Esophagus (tissue), 2 donors: ENCODE measurements at regions not wholly inside any gene's neighbourhood (a gene's known extent, or its start where the extent isn't known, plus 50 kb on each side); places are given as distances from the start of the nearest gene placed in this dataset.
"Not testable (repeated sequence)": the region's sequence is repeated elsewhere in the genome, so short reads cannot be mapped to it uniquely, and the experiment has no call there.

ENCODE experiments used
- H3K27ac ChIP-seq, 2 donors: one replicate each; pipeline ENCODE4 v1.5.1; 2013; ENCODE audit warnings: low read depth in 2 of 2, mild to moderate bottlenecking in 2 of 2, inconsistent platforms in 1 of 2, low read length in 1 of 2, moderate library complexity in 1 of 2
- H3K27me3 ChIP-seq, 2 donors: one replicate each; pipeline ENCODE4 v1.6.1; 2013; ENCODE audit warnings: low read length in 2 of 2, control low read depth in 1 of 2, mild to moderate bottlenecking in 1 of 2; ENCODE audit not compliant: insufficient read depth in 2 of 2, control insufficient read depth in 1 of 2
- H3K36me3 ChIP-seq, 2 donors: one replicate each; pipeline ENCODE4 v1.6.1; 2013; ENCODE audit warnings: low read length in 1 of 2; ENCODE audit not compliant: control insufficient read depth in 2 of 2, insufficient read depth in 2 of 2
- H3K4me1 ChIP-seq, 2 donors: one replicate each; pipeline ENCODE4 v1.6.1; 2013; ENCODE audit warnings: low read length in 1 of 2; ENCODE audit not compliant: control insufficient read depth in 2 of 2, insufficient read depth in 2 of 2
- H3K4me3 ChIP-seq, 2 donors: one replicate each; pipeline ENCODE4 v1.5.1; 2013; ENCODE audit warnings: low read length in 2 of 2, mild to moderate bottlenecking in 2 of 2, low read depth in 1 of 2, moderate library complexity in 1 of 2
- H3K9me3 ChIP-seq, 2 donors: one replicate each; pipeline ENCODE4 v1.6.1; 2013; ENCODE audit warnings: mild to moderate bottlenecking in 2 of 2, low read depth in 1 of 2, low read length in 1 of 2, moderate library complexity in 1 of 2; ENCODE audit not compliant: control insufficient read depth in 2 of 2, insufficient read depth in 1 of 2
- WGBS, 2 donors: extraction: QIAGEN DNeasy Blood & Tissue Kit; methylation state at CpG; one replicate each; pipeline ENCODE4 v1.1.7; 2013; 5-methylcytosine and 5-hydroxymethylcytosine counted together
- donor health status: healthy with polysubstance abuse.
- donor health status: Bipolar disorder and iron deficiency.

DNA sequence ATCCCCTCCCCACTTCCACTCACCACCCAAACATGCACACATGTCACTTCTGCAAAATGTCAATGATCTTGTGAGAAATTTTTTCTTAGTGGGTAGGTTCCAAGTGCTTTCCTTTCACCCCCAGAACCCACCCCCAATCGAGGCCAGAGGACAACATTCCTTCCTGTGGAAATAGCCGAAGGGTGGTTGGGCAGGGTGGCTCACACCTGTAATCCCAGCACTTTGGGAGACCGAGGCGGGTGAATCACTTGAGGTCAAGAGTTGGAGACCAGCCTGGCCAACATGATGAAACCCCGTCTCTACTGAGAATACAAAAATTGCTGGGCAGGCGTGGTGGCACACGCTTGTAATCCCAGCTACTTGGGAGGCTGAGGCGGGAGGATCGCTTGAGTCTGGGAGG, 208.7 kb downstream of the RAB11FIP4 start:
- not testable (repeated sequence) for H3K4me3 ChIP-seq, H3K27ac ChIP-seq, H3K36me3 ChIP-seq, H3K9me3 ChIP-seq, H3K27me3 ChIP-seq
- WGBS, 2 donors = 89 to 90% methylated on average over 9 of the region's 9 CpGs
- peaks cover 11 to 20% of the 10 kb centered on the region in 2 donors for H3K4me1 ChIP-seq

- Histone ChIP-seq H3K27me3 (no peaks in the 10 kb centered on the region), H3K36me3 (no peaks in the 10 kb centered on the region), H3K4me3 (no peak overlapping the region), H3K9me3 (no peaks in the 10 kb centered on the region), H3K4me1 (peaks cover 11 to 20% of the 10 kb centered on the region in 2 donors), H3K27ac (no peak overlapping the region)
- WGBS, 2 donors = 65 to 76% methylated on average over 11 of the region's 11 CpGs
Observed at GRCh38 chr17:31598921-31599571, 207.6 kb downstream of the RAB11FIP4 start.

DNA sequence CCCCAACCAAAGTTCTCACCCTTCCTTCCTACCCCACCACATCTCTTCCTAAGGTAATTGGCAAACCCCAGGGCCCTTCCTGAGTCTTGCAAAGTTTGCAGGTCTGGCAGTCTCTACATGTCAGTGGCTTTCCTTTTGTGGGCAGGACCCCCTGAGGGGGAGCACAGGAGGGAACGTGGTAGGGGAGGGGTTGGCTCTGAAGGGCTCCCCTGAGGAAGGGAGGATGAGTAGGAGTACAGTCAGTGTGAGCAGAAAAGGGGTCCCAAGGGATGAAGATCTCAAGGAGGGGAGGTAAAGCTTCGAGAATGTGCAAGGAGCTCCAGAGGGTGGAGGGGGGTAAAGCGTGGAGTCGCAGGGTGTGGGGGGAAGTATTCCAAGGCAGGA, 206.9 kb downstream of the RAB11FIP4 start:
- Histone ChIP-seq H3K27me3 (no peaks in the 10 kb centered on the region), H3K4me3 (no peak overlapping the region), H3K36me3 (no peaks in the 10 kb centered on the region), H3K9me3 (no peaks in the 10 kb centered on the region), H3K4me1 (peaks cover 17 to 22% of the 10 kb centered on the region in 2 donors), H3K27ac (no peak overlapping the region)
- 67% methylated on average over 4 of the region's 4 CpGs for WGBS, 2 donors

- Histone ChIP-seq H3K9me3 (no peaks in the 10 kb centered on the region), H3K4me3 (no peak overlapping the region), H3K27ac (no peak overlapping the region), H3K4me1 (peaks cover 17 to 22% of the 10 kb centered on the region in 2 donors), H3K27me3 (no peaks in the 10 kb centered on the region), H3K36me3 (no peaks in the 10 kb centered on the region)
- 93 to 97% methylated on average over 10 of the region's 10 CpGs for WGBS, 2 donors
Observed at GRCh38 chr17:31597646-31598398, 206.3 kb downstream of the RAB11FIP4 start.

GRCh38 chr17:31596382-31597323, 205.2 kb downstream of the RAB11FIP4 start:
- H3K27ac ChIP-seq = peak overlapping the region; percentile 64 to 92

GRCh38 chr17:31595666-31596381, 204.3 kb downstream of the RAB11FIP4 start:
- peak overlapping the region; percentile 64 to 92 for H3K27ac ChIP-seq
- H3K36me3 ChIP-seq = no peaks in the 10 kb centered on the region
- WGBS, 2 donors = 74 to 76% methylated on average over 10 of the region's 10 CpGs
- H3K9me3 ChIP-seq = no peaks in the 10 kb centered on the region
- no peak overlapping the region for H3K4me3 ChIP-seq
- H3K4me1 ChIP-seq = peaks cover 17 to 22% of the 10 kb centered on the region in 2 donors
- no peaks in the 10 kb centered on the region for H3K27me3 ChIP-seq

More at GRCh38 chr17:31596382-31597323, 205.2 kb downstream of the RAB11FIP4 start:
- no peaks in the 10 kb centered on the region for H3K9me3 ChIP-seq
- peaks cover 17 to 22% of the 10 kb centered on the region in 2 donors for H3K4me1 ChIP-seq
- no peaks in the 10 kb centered on the region for H3K36me3 ChIP-seq
- WGBS, 2 donors = 28 to 50% methylated on average over 16 of the region's 16 CpGs
- H3K27me3 ChIP-seq = no peaks in the 10 kb centered on the region
- no peak overlapping the region for H3K4me3 ChIP-seq

DNA sequence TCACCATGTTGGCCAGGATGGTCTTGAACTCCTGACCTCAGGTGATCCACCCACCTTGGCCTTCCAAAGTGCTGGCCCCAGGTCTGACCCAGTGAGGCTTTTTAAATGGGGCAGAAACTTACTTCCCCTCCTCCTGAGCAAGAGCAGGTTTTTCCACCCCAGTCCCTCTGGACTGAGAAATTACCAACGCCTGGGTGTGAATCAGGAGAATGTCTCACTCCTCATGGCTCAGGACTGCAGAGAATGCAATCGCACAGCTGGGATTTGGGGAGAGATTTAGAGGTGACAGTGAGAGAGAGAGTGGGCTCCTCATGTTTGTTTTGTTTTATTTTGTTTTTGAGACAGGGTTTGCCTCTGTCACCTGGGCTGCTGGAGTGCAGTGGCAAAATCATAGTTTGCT, 203.6 kb downstream of the RAB11FIP4 start:
- Histone ChIP-seq H3K36me3 (no peaks in the 10 kb centered on the region), H3K4me1 (peaks cover 17 to 22% of the 10 kb centered on the region in 2 donors), H3K9me3 (no peaks in the 10 kb centered on the region), H3K27ac (peak overlapping the region; percentile 10 to 92), H3K27me3 (no peaks in the 10 kb centered on the region), H3K4me3 (no peak overlapping the region)
- WGBS, 2 donors = 54 to 62% methylated on average over 2 of the region's 2 CpGs

GRCh38 chr17:31594416-31594815, 202.9 kb downstream of the RAB11FIP4 start:
- Histone ChIP-seq H3K36me3 (no peaks in the 10 kb centered on the region), H3K27me3 (no peaks in the 10 kb centered on the region), H3K9me3 (no peaks in the 10 kb centered on the region), H3K4me1 (peaks cover 17 to 22% of the 10 kb centered on the region in 2 donors), H3K27ac (peak overlapping the region in 1 of 2 donors; percentile 92), H3K4me3 (no peak overlapping the region)
- WGBS, 2 donors = 94 to 95% methylated on average over 3 of the region's 3 CpGs

DNA sequence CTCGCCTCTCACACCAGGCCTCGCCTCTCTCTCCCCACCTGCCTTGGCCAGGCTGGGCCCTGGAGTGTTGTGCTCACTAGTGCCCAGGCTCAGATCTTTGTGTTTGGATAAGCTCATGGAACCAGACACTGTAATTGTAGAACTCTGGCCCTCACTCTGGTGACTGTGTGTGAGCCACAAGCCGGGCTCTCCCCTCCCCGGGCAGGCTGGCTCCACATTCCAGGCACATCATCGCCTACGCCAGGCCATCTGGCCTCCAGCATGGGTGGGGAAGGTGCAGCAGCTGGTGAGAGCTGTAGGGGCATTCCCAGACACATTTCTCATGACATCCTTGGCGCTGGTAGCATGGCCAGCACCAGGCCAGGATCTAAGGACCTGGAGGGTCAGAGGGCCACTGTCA, 202.3 kb downstream of the RAB11FIP4 start:
- Histone ChIP-seq H3K9me3 (no peaks in the 10 kb centered on the region), H3K4me3 (no peak overlapping the region), H3K36me3 (no peaks in the 10 kb centered on the region), H3K4me1 (peaks cover 17 to 22% of the 10 kb centered on the region in 2 donors), H3K27me3 (no peaks in the 10 kb centered on the region), H3K27ac (peak overlapping the region; percentile 1 to 35)
- WGBS, 2 donors = 60 to 80% methylated on average over 7 of the region's 7 CpGs
